SK-N-SH treated with all-trans-retinoic acid at 6 μM for 48 hours (cell line): ENCODE measurements at regions not wholly inside any gene's neighbourhood (a gene's known extent, or its start where the extent isn't known, plus 50 kb on each side); places are given as distances from the start of the nearest gene placed in this dataset.

Experiments
- ATAC-seq: fragments of 200-7000 bp; cut with Tn5 transposase; 3 replicates; pipeline ENCODE4 v1.9.1; 2020; ENCODE audit warnings: mild to moderate bottlenecking, moderate library complexity
- BACH2 ChIP-seq: fragments of 250-450 bp; sonication (Bioruptor Pico); IDR thresholded peaks from 2 replicates; pipeline ENCODE4 v1.9.0; 2021; ENCODE audit warnings: mild to moderate bottlenecking, borderline replicate concordance
- CSDC2 ChIP-seq: fragments of 250-450 bp; sonication (Bioruptor Pico); IDR thresholded peaks from 2 replicates; pipeline ENCODE4 v1.5.0; 2020; ENCODE audit warnings: mild to moderate bottlenecking, moderate library complexity
- ESRRG ChIP-seq: fragments of 250-450 bp; sonication (Bioruptor Pico); IDR thresholded peaks from 2 replicates; pipeline ENCODE4 v1.6.1; 2021; ENCODE audit warnings: mild to moderate bottlenecking
- GLIS3 ChIP-seq: fragments of 250-450 bp; sonication (Bioruptor Pico); IDR thresholded peaks from 2 replicates; pipeline ENCODE4 v1.5.0; 2020; ENCODE audit warnings: mild to moderate bottlenecking, moderate library complexity
- ISL1 ChIP-seq: fragments of 250-450 bp; sonication (Bioruptor Pico); IDR thresholded peaks from 2 replicates; pipeline ENCODE4 v2.1.2; 2022; ENCODE audit warnings: mild to moderate bottlenecking, moderate library complexity
- OSR1 ChIP-seq: fragments of 250-450 bp; sonication (Bioruptor Pico); IDR thresholded peaks from 2 replicates; pipeline ENCODE4 v1.8.0; 2022; ENCODE audit warnings: moderate library complexity, mild to moderate bottlenecking, inconsistent platforms
- PPARA ChIP-seq: fragments of 250-450 bp; sonication (Bioruptor Pico); IDR thresholded peaks from 2 replicates; pipeline ENCODE4 v1.5.0; 2020; ENCODE audit warnings: mild to moderate bottlenecking, borderline replicate concordance
- RARB ChIP-seq: fragments of 250-450 bp; sonication (Bioruptor Pico); IDR thresholded peaks from 2 replicates; pipeline ENCODE4 v1.8.0; 2021; ENCODE audit warnings: mild to moderate bottlenecking, moderate library complexity
- SNAI2 ChIP-seq: fragments of 250-450 bp; sonication (Bioruptor Pico); IDR thresholded peaks from 2 replicates; pipeline ENCODE4 v1.5.0; 2020; ENCODE audit warnings: mild to moderate bottlenecking, moderate library complexity
- TCF4 ChIP-seq: fragments of 250-450 bp; sonication (Bioruptor Pico); IDR thresholded peaks from 2 replicates; pipeline ENCODE4 v1.8.0; 2021; ENCODE audit warnings: mild to moderate bottlenecking, moderate library complexity, borderline replicate concordance
- TOX ChIP-seq: fragments of 250-450 bp; sonication (Bioruptor Pico); IDR thresholded peaks from 2 replicates; pipeline ENCODE4 v1.8.0; 2021; ENCODE audit warnings: mild to moderate bottlenecking, moderate library complexity, borderline replicate concordance
- ZFP3 ChIP-seq: fragments of 250-450 bp; sonication (Bioruptor Pico); IDR thresholded peaks from 2 replicates; pipeline ENCODE4 v1.5.0; 2020; ENCODE audit warnings: mild to moderate bottlenecking, moderate library complexity
- ZFP30 ChIP-seq: fragments of 450-650 bp; formaldehyde crosslinking; IDR thresholded peaks from 2 replicates; pipeline ENCODE4 v1.5.0; 2022; ENCODE audit warnings: mild to moderate bottlenecking, moderate library complexity
- ZNF565 ChIP-seq: fragments of 450-650 bp; formaldehyde crosslinking; conservative IDR thresholded peaks from 2 replicates; pipeline ENCODE4 v1.5.0; 2020; ENCODE audit warnings: low read depth, mild to moderate bottlenecking, moderate library complexity
- ZNF70 ChIP-seq: fragments of 450-650 bp; formaldehyde crosslinking; IDR thresholded peaks from 2 replicates; pipeline ENCODE4 v1.5.0; 2020; ENCODE audit warnings: mild to moderate bottlenecking, moderate library complexity
- ZNF8 ChIP-seq: fragments of 450-650 bp; formaldehyde crosslinking; IDR thresholded peaks from 2 replicates; pipeline ENCODE4 v1.5.0; 2020; ENCODE audit warnings: mild to moderate bottlenecking, moderate library complexity
- TF ChIP-seq, protein P1 (sequence below): fragments of 250-450 bp; sonication (Bioruptor Pico); IDR thresholded peaks from 2 replicates; pipeline ENCODE4 v1.5.1; 2020; ENCODE audit warnings: low read depth, mild to moderate bottlenecking, moderate library complexity
- TF ChIP-seq, protein P2 (sequence below): fragments of 250-450 bp; sonication (Bioruptor Pico); IDR thresholded peaks from 2 replicates; pipeline ENCODE4 v1.5.0; 2020; ENCODE audit warnings: mild to moderate bottlenecking, moderate library complexity
- TF ChIP-seq, protein P3 (sequence below): fragments of 250-450 bp; sonication (Bioruptor Pico); IDR thresholded peaks from 2 replicates; pipeline ENCODE4 v1.8.0; 2020; ENCODE audit warnings: mild to moderate bottlenecking, moderate library complexity, borderline replicate concordance
- TF ChIP-seq, protein P4 (sequence below): fragments of 250-450 bp; sonication (Bioruptor Pico); IDR thresholded peaks from 2 replicates; pipeline ENCODE4 v1.5.1; 2021; ENCODE audit warnings: mild to moderate bottlenecking, moderate library complexity

DNA sequence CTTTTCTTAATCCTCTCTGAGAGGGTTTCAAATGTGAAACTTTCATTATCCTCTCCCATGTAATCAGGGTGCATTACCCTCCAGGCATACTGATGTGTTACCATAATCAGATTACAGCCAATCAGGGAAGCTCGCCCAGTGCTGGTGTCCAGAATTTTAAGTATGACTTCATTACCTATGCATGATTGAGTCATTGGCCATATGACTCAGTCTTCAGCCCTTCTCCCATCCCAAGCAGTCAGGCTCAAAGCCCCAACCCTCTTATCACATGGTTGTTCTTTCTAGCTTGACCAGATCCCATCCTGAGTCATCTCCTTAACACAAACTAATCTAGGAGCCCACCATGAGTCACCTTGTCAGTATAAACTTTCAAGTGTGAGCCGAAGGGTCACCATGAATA lies 1668.1 kb upstream of the AGA start:
- TF ChIP-seq ZNF70 (CRISPR knock-in tag) (no peak), TOX (CRISPR knock-in tag) (no peak), RARB (CRISPR knock-in tag) (no peak), ZNF565 (no peak), BACH2 (no peak), OSR1 (CRISPR knock-in tag) (no peak), ZFP30 (CRISPR knock-in tag) (no peak)
- TF ChIP-seq, protein P1, sequence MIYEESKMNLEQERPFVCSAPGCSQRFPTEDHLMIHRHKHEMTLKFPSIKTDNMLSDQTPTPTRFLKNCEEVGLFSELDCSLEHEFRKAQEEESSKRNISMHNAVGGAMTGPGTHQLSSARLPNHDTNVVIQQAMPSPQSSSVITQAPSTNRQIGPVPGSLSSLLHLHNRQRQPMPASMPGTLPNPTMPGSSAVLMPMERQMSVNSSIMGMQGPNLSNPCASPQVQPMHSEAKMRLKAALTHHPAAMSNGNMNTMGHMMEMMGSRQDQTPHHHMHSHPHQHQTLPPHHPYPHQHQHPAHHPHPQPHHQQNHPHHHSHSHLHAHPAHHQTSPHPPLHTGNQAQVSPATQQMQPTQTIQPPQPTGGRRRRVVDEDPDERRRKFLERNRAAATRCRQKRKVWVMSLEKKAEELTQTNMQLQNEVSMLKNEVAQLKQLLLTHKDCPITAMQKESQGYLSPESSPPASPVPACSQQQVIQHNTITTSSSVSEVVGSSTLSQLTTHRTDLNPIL (CRISPR knock-in tag), result no peak
- TF ChIP-seq, protein P2, sequence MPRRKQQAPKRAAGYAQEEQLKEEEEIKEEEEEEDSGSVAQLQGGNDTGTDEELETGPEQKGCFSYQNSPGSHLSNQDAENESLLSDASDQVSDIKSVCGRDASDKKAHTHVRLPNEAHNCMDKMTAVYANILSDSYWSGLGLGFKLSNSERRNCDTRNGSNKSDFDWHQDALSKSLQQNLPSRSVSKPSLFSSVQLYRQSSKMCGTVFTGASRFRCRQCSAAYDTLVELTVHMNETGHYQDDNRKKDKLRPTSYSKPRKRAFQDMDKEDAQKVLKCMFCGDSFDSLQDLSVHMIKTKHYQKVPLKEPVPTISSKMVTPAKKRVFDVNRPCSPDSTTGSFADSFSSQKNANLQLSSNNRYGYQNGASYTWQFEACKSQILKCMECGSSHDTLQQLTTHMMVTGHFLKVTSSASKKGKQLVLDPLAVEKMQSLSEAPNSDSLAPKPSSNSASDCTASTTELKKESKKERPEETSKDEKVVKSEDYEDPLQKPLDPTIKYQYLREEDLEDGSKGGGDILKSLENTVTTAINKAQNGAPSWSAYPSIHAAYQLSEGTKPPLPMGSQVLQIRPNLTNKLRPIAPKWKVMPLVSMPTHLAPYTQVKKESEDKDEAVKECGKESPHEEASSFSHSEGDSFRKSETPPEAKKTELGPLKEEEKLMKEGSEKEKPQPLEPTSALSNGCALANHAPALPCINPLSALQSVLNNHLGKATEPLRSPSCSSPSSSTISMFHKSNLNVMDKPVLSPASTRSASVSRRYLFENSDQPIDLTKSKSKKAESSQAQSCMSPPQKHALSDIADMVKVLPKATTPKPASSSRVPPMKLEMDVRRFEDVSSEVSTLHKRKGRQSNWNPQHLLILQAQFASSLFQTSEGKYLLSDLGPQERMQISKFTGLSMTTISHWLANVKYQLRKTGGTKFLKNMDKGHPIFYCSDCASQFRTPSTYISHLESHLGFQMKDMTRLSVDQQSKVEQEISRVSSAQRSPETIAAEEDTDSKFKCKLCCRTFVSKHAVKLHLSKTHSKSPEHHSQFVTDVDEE, result no peak
- TF ChIP-seq, protein P3, sequence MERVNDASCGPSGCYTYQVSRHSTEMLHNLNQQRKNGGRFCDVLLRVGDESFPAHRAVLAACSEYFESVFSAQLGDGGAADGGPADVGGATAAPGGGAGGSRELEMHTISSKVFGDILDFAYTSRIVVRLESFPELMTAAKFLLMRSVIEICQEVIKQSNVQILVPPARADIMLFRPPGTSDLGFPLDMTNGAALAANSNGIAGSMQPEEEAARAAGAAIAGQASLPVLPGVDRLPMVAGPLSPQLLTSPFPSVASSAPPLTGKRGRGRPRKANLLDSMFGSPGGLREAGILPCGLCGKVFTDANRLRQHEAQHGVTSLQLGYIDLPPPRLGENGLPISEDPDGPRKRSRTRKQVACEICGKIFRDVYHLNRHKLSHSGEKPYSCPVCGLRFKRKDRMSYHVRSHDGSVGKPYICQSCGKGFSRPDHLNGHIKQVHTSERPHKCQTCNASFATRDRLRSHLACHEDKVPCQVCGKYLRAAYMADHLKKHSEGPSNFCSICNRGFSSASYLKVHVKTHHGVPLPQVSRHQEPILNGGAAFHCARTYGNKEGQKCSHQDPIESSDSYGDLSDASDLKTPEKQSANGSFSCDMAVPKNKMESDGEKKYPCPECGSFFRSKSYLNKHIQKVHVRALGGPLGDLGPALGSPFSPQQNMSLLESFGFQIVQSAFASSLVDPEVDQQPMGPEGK (CRISPR knock-in tag), result no peak
- TF ChIP-seq, protein P4, sequence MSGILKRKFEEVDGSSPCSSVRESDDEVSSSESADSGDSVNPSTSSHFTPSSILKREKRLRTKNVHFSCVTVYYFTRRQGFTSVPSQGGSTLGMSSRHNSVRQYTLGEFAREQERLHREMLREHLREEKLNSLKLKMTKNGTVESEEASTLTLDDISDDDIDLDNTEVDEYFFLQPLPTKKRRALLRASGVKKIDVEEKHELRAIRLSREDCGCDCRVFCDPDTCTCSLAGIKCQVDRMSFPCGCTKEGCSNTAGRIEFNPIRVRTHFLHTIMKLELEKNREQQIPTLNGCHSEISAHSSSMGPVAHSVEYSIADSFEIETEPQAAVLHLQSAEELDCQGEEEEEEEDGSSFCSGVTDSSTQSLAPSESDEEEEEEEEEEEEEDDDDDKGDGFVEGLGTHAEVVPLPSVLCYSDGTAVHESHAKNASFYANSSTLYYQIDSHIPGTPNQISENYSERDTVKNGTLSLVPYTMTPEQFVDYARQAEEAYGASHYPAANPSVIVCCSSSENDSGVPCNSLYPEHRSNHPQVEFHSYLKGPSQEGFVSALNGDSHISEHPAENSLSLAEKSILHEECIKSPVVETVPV, result no peak
- ATAC-seq, result no peak

DNA sequence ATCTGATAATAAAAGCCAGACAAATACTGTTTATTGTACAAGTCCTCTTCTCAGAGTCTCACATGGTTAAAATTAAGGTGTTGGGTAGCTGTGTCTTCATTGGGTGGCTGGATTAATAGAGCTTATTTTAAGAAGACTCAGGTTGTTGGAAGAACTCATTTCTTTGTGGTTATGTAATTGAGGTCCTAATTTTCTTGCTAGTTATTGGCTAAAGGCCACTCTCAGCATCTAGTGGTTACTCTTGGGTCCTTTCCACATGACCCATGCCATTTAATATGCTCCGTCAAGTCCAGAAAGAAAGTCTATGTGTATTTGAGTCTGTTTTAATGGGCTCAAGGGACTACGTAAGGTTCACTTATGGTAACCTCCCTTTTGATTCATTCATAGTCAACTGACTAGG lies 1668.6 kb upstream of the AGA start:
- ATAC-seq, result no peak
- TF ChIP-seq GLIS3, result no peak

DNA sequence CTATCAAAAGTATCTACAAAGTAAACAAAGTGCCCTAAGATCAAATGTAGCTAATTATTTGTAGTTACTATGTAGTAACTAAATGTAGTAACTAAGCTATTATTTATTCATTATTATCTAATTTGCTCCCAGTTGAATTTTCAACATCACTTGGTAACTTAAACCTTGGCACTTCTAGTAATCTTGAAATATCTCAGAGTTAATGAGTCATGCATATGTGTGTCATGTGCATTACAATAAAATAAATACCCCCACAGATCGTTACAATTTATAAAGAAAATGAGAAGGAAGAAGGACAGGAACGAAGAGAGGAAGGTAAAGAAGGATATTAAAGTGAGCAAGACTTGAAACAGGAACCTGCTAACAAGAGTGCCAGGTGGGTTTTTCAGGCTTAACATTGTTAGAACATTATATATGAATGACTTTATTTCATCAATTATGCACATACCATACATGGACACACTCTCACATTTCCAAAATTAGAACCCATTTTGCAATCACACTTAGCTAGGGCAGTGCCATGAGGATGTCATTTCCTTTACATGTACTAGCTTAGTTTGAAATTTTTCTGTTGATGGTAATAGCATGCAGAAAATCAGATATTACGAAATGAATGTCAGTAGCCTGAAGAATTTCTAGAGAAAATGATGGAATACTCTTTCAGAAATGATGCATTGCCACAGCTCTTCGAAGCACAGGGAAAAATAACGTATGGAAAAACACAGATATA lies 1670.4 kb upstream of the AGA start:
- no peak for TF ChIP-seq ZFP30 (CRISPR knock-in tag)
- TF ChIP-seq ESRRG, result no peak
- TF ChIP-seq PPARA (CRISPR knock-in tag), result no peak
- no peak for TF ChIP-seq ISL1 (CRISPR knock-in tag)
- TF ChIP-seq BACH2, result no peak
- no peak for TF ChIP-seq TOX (CRISPR knock-in tag)
- TF ChIP-seq, protein P3 (CRISPR knock-in tag), result no peak
- no peak for TF ChIP-seq ZNF8 (CRISPR knock-in tag)
- no peak for TF ChIP-seq RARB (CRISPR knock-in tag)
- no peak for TF ChIP-seq ZNF565
- ATAC-seq, result no peak

DNA sequence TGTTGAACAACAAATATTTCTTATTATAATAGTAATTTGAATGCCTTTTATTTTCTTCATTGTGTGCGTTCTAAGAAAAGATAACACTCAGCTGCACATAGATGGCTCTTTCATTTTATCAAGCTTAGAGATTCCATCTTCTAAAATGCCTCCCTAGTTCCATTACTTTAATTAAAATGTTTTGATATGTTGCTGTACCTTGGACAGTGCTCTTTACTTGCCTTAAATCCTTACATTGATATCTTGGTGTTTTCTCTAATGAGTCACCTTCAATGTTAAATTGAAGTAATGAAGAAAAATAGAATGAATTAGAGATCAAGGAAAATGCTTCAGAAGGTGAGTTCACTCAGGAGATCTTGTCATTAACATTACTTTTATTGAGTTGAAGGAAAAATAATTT lies 1672.4 kb upstream of the AGA start:
- ATAC-seq, result no peak
- TF ChIP-seq, protein P3 (CRISPR knock-in tag), result no peak
- TF ChIP-seq ISL1 (CRISPR knock-in tag) (no peak), ZFP30 (CRISPR knock-in tag) (no peak), ESRRG (no peak), SNAI2 (no peak), ZNF565 (no peak), PPARA (CRISPR knock-in tag) (no peak), TOX (CRISPR knock-in tag) (no peak), ZFP3 (CRISPR knock-in tag) (no peak), CSDC2 (CRISPR knock-in tag) (no peak), GLIS3 (no peak), OSR1 (CRISPR knock-in tag) (no peak), ZNF70 (CRISPR knock-in tag) (no peak), ZNF8 (CRISPR knock-in tag) (no peak), TCF4 (no peak)
- TF ChIP-seq, protein P1 (CRISPR knock-in tag), result no peak
- TF ChIP-seq, protein P4, result no peak
